ENCODE measurements at regions not wholly inside any gene's neighbourhood (a gene's known extent, or its start where the extent isn't known, plus 50 kb on each side); places are given as distances from the start of the nearest gene placed in this dataset.

- no peak for DNase-seq (ENCODE audit: low spot score)
These were observed 162.0 kb downstream of the MDFIC start for GRCh38 chr7:115083935-115084334.

- no peak for DNase-seq (ENCODE audit: low spot score)
These were observed 159.9 kb downstream of the MDFIC start for GRCh38 chr7:115081772-115082171.

- DNase-seq (ENCODE audit: low spot score) = no peak
These were observed 157.0 kb downstream of the MDFIC start for GRCh38 chr7:115078851-115079250.

GRCh38 chr7:115078386-115078785, 156.5 kb downstream of the MDFIC start:
- no peak for DNase-seq (ENCODE audit: low spot score)

- no peak for DNase-seq (ENCODE audit: low spot score)
These were observed 148.4 kb downstream of the MDFIC start for GRCh38 chr7:115070311-115070710.
